NK-92 treated with Interleukin-12 subunit alpha and Interleukin-12 subunit beta, amount 100 ng/mL, for 24 hours (cell line): ENCODE measurements at regions not wholly inside any gene's neighbourhood (a gene's known extent, or its start where the extent isn't known, plus 50 kb on each side); places are given as distances from the start of the nearest gene placed in this dataset.

Source experiments
- DNase-seq: peaks from one replicate; lab custom pipeline; 2025; lab: John Stamatoyannopoulos, UW

DNA sequence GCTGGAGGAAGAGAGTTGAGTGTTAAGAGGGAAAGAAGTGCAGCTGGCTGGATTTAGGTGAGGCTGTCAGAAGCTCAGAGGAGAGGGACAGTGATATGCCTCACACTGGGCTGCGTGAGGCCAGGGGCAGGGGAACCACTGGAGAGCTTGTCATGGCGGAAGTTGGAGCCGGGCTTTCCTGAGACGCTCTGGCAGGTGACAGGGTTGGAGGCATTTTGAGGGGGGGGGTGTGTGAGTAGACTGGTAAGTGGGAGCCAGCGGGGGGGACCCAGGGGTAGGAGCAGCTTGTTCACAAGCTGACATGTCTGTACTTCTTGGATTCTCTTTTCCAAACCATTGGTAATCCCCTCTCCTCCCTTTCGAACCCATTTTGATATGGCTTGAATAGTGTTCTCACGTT lies 331.5 kb upstream of the RGMA start:
- DNase-seq = no peak

DNA sequence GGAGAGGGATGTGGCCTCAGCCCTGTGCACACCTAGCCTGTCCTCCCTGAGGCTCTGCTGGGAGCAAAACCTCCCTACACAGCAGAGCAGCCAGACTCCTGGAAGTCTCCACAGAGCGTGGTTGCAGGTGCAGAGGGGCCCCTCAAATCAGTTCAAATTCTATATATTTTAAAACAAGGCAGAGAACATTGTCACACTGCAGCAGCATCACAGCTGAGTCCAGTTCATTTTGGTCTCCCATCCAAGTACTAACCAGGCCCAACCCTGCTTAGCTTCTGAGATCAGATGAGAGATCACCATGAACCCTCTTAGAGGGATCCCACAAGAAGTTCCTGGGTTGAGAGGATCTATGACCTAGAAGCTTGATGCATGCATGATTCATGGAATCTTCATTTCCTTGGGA lies 331.0 kb upstream of the RGMA start:
- DNase-seq = no peak

DNA sequence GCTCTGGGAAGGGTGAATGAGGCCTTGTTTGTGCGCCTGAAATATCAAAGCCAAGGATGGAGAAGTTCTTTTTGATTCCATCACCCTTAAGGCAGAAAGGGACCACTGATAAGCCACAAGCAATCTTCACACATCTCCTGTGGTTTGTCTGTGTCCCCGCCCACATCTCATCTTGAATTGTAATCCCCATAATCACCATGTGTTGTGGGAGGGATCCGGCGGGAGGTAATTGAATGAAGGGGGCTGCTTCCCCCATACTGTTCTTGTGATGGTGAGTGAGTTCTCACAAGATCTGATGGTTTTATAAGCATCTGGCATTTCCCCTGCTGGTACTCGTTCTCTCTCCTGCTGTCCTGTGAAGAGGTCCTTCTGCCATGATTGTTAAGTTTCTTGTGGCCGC lies 329.6 kb upstream of the RGMA start:
- no peak for DNase-seq

DNA sequence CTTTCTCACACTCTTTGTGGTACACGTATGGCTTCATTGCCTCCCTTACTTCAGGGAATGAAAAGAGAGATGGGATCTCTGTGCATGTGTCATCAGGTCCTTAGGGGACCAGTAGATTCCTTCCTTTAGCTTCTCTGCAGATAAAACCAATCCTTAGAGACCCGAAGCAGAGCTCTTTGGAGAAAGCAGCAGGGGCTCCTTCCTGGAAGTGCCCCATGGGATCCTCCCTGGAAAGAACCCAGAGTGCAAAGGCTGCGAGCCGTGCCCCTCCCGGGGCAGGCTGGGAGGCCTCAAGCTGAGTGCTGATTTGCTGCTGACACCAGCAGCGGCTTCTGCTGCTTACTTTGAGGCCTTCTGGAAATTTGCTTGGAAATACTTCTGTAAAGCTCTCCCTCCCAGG lies 328.6 kb upstream of the RGMA start:
- no peak for DNase-seq

DNA sequence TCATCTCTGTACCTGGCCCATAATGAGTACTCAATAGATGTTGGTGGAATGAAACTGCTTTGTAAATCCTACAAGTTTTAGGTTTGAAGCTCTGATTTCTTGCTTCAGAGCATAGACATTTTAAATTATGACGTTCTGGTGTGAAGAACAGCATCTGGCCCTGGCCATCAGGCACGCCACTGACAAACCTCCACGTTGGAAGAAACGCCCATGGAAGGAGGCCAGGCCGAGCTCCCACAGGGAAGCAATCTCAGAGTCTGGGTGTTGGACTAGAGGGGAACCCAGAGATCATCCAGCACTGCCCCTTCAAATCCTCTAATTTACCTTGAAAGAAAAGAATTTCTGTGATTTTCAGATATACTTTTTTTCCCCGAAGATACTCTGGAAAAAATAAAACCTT lies 328.1 kb upstream of the RGMA start:
- DNase-seq = no peak

DNA sequence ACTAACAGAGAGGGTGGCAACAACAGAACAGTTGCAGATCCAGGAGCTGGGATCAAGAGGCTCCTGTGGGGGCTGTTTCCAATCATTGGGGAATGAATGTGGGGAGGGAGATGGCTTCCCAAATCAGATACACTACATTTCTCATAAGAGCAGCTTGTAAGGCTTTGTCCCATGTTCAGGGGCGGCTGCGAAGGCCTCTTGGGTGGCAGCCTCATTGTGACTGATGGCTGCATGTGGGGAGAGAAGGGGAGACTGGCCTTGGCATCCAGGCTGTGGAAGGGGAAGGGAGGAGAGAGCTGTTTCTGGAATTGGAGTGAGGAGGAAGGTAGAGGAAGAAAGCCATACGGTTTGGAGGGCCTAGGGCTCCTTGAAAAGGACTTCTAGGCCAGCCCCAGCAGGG lies 326.6 kb upstream of the RGMA start:
- no peak for DNase-seq

DNA sequence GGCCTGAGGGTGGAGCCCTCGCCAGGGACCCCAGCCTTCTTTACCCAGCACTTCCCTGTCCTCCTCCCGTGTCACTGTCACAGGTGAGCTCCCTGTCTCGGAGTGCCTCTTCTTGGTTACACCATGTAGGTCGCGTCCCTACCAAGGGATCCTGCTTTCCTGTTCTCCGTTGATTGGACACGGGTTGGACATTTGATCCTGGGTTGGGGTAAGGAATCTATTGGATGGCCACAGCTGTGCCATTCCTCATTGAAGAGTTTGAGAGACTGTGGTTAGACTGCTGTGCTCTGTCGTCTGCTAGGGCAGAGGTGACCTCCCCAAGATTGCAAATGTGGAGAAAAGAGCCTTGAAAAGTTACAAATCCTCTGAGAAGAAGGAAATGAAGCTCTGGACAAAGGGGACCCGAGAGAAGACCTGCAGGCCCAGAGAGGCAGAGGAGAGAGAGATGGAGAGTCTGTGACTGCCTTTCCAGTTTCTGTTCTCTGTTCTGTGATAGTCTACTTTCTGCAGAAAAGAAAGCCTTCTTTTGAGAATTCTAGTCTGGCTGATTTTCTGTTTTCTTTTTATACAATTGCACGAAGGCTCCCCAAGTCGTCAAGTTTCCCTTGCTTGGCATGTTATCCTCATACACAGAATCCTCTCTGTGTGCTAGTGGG lies 325.7 kb upstream of the RGMA start:
- no peak for DNase-seq

DNA sequence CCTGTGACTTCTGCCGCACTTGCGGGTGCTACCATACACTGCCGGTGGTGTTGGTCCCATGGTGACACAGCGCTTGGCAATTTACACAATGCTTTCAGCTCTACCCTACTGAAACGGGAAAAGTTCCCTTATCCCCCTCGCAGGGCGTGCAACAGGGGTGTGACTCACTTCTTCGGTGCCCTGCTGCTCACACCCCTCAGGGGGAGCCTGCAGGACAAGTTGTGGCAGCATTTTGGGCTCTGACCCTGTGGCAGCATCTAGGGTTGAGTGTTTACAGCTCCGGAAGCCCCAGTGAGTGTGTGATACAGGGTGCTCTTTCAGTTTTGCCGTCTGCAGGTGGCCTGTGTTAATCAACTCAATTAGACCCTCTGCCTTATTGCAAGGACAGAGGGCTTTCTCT lies 324.7 kb upstream of the RGMA start:
- DNase-seq = no peak

DNA sequence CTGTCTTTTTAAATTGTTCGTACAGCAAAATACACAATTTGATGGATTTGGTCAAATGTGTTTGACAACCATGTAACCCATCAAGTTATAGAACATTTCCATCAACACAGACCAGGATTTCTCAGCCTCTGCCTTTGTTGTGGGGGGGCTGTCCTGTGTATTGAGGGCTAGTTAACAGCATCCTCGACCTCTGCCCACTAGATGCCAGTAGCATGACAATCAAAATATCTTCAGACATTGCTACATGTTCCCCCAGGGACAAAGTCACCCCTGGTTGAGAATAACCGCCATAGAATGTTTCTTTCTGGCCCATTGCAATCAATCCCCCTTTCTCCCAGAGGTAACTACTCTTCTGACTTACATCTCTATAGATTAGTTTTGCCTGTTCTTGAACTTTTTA lies 310.1 kb upstream of the RGMA start:
- DNase-seq = no peak

DNA sequence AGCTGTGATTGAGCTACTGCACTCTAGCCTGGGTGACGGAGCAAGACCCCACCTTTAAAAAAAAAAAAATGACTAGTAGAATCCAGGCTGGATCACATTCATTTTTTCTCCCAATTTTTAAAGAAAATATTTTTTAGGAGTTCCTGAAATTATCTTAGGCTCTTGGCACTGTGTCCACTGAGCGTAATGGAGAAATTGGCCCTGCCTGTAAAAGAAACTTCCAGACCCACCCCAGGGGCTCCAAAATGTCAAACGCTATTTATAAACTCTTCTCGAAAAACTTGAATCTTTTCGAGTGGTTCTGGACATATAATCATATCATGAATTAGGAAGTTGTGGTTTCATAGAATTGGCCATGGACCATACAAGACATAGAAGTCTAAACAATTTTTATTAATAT lies 300.2 kb upstream of the RGMA start:
- no peak for DNase-seq

DNA sequence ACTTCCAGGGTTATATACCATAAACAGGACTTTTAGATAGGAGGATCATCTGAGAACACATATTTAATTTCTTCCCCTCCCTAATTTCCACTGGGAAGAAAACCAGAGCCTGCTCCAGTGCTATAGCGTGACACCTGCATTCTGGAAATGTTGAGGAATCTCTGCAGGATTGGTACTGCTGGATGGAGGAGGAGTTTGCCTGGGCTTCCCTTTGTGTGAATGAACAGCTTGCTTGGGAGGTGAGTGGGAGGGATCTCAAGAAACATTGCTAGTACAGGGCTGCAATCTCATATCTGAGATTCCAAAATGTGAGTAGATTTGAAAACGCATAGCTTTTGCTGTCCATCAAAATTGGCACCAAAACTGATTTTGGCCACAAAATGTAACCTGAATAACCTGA lies 295.9 kb upstream of the RGMA start:
- no peak for DNase-seq

DNA sequence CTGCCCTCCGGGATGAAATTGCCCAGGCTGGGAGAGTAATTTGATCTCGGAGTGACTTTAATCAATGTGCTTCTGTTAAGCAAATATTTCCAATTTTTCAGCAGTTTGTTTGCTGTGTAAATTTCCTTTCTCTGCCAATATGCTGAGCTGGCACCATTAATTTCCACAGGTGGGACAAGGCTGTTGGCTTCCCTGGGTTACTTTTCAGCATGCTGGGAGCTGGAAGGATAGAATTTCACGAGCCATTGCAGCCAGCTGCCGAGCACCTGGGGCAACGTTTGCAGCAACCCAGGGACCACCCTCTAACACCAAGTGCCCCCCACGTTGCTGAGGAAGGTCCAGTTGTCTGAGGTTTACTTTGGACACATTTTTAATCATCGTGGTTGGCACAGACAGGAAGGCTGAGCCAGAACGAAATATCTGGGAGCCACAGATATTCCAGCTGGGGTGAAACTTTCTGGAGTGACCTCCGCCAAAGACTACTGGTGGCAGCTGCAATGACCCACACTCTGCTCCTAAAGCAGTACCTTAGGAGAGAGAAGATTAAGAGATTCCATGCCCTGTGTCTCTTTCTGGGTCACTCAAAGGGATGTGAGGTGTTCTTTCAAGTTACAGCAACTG lies 293.3 kb upstream of the RGMA start:
- no peak for DNase-seq

DNA sequence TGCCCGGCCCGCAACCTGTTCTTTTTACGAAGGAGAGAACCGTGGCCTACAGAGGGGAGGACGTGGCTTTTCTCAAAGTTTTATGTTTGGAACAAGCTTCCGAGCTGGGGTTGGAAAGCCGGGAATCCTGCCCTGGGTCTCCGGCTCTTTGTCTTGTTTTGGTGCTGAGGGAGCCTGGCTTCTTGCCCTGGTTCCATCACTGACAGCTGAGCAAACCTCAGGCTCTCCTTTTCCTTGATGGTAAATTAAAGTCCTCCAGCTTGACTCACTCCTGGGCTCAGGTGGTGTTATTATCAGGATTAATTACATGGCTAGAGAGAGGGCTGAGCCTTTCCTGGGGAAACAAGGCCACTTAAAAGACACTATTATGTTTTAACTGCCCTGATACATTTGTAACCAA lies 289.5 kb upstream of the RGMA start:
- no peak for DNase-seq

DNA sequence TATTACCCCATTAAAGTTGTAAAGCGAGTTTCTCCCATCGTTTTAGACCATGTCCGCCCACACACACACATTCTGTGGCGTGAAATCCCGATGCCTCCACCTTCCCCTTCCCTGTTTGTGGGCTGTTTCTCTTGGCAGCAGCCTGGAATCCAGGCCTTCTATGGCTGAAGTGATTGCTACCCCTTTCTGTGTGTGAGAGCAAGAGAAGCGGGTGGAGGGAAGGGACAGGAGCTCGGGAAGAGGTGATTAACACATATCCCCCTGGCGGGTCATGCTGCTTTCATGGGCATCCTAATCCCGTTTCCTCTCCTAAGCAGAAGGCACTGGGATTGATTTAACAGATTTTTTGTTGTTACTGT lies 283.8 kb upstream of the RGMA start:
- DNase-seq = no peak

DNA sequence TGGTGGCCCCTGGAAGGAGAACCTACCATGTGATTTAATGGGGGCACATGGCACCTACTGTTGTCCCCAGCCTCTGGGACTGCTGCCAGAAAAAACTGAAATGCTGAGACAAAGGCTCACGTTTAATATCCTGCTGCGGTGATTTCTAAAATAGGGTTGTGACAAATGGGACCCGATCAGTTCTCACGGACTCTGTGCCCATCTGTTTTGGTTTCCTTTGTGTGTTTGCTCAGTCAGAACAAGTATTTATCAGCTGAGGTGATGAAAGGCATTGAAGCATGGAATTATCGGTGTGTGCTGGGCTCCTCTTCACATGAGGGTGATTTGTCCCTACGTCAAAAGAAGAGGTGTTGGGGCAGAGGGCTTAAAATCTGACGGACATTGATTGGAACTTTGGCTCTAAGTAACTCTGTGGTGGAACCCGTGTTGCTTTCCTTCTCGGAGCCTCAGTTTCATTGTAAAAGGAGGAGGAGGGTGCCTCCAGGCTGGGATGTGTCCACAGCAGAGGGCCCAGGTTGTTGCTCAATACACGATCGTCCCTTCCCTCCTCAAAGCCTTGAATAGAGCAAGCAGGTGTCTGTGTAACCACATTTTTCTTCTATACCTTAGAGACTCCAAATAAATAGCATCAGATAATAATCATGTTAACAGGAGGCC lies 283.3 kb upstream of the RGMA start:
- no peak for DNase-seq

DNA sequence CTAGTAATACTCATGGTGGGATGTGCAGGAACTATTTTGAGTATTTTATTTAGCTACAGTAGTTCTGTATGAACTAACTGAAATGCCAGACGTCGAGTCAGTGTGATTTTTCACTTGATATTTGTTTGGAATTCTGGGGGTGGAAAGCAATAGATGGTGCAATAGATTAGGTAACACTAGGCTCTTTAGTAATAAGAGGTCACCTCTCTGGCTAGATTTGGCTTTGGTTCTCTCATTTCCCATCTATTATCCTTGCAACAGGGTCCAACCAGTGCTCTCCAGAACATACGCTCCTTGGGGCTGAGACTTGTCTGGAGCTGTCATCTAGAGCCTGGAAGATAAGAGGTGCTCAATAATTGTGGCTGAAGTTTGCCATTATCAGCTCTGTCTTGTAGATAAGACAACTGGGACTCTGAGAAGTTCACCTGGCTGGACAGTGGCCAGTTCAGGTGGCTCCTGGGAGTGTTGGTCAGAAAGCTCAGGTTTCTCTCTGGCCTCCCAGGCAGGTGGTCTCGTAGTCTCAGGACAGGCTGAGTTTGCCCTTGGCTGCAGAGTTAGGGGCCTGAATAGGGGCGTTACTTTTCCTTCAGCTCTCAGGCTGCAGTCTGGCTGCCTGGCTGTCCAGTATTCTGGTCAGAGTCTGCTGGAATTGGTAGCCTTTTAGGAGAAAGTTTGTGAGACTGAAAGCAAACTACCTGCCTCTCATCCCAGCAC lies 277.5 kb upstream of the RGMA start:
- DNase-seq = no peak

DNA sequence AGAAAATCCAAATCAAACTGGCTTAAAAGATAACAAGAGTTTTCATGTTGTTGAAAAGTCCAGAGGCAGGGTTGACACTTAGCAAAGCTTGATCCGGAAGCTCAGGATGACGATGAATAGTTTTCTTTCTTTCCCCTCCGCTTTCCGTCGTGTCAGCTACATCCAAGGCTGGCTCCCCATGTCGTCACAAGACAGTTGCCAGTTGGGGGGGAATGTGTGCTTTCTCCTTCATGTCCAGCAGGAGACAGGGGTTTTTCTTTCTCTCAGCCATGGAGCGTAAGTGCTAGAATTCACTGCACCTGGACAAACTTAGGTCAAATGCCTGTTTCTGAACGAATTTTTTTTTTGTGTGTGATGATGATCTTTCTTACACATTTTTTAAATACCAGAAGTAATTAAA lies 273.8 kb upstream of the RGMA start:
- DNase-seq = no peak

DNA sequence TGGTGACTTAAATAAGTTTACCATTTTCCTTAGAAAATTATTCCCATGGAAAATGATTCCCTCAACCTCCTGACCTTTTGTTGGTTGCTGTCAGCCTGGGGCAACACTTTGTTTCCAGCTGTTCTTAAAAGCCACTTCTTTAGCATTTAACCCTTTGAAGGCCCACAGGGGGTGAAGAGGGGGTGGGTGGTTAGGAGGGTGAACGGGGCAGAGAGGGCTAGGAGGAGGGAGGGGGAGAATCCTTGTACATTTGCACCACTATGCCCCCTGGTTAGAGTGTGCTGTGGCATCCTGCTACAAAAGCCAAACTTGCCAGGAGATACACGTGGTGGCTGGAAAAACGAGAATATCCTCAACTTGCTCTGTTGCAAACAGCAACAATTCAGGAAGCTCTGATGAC lies 273.2 kb upstream of the RGMA start:
- DNase-seq = no peak

DNA sequence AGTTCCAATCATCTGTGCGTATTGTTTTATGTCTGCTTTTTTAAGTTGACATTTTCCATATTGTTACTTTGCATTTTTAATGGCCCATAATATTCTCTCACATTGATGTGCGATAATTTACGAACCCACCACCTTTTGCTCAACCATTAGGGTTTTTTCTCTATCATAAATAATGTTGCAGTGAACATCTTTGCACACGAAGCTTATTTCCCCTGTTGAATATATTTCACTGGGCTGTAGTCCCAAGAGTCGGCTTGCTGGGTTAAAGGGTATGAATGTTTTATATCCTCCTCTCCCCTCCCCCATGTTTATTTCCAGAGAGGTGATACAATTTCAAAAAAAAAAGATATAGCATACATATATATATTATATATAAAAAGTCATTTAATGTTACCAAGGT lies 272.7 kb upstream of the RGMA start:
- no peak for DNase-seq

DNA sequence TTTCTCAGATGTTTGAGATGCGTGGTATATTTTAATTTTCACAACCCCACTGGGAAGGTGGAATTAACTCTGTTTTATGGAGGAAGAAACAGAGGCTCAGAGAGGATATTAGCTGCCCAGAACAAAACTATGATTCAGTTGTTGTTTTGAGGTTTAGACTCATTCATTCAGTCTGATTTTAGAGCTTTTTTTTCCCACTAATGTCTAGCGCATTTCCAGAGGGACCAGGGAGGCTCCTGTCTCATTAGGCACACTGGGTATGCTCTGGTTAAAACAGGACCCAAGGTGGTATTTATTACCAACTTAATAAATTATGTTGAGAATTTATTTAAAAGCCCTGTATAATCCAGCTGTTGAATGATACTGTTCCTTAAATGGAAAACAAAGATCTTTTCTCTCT lies 272.0 kb upstream of the RGMA start:
- DNase-seq = no peak

DNA sequence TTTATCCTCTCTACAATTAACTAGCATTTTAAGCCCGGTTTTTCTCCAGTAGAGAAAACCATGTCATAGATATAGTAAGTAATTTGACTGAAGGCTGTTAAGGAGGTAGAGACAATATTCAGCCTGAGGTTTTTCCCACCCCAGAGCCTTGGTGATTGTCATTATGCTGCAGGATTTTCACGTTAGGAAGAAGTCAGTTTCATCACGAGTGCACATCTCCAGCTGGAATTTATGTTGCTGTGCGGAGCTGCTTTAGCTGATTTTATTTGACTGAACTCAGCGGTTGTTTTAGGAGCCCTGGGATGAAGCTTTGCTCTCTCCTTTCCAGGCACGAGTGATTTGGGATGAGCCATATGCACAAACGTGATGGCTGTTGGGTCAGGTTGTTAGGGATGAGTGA lies 271.3 kb upstream of the RGMA start:
- no peak for DNase-seq

DNA sequence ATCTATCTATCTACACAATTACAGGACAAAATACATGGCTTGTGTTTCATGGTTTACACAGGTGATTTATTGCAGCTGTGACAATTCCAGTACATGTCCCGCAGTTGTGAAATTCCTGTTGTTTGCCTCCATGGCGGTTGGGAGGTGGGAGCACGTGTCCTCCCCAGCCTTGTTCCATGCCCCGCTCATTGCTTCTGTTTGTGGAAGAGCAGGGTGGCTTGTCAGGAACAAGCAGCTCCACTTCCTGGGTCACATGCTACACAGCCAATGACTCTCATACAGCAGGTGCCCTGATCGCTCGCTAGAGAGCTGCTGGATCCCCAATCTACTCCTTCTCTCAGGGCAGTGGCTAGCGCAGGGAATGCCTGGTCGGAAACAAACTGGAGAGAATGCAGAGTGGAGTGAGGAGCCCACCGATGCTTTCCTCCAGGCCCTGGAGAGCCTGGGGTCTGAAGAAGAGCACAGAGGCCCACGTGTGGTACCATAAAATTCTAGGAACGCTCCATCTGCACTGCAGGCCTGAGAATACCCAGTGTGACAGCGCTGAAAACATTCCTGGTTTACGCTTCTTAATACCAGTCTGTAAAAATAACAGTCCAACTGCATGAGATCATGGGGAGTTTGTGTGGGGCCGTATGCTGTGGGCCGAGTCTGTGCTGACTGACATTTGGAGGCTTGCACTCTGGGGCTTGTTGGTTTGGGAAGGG lies 270.6 kb upstream of the RGMA start:
- no peak for DNase-seq

DNA sequence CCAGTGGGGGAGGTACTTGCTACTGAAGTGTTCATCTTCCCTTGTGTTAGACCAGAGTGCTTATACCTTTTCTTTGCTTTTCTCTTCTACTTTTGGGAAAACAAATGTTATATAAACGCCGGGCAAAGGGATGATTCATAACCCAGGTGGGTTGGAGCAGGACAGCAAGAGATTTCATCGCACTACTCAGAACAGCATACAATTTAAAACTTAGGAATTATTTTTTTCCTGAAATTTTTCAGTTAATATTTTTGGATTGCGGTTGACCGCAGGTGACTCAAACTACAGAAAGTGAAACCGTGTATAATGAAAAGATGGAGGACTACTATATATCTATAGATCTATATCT lies 270.0 kb upstream of the RGMA start:
- DNase-seq = no peak
